ENCODE measurements at regions not wholly inside any gene's neighbourhood (a gene's known extent, or its start where the extent isn't known, plus 50 kb on each side); places are given as distances from the start of the nearest gene placed in this dataset.

GRCh38 chr9:7983490-7983889, 183.9 kb upstream of the DMAC1 start:
- no peak for DNase-seq

GRCh38 chr9:7982907-7983306, 183.3 kb upstream of the DMAC1 start:
- no peak for DNase-seq

GRCh38 chr9:7980691-7981289, 181.2 kb upstream of the DMAC1 start:
- no peak for DNase-seq

GRCh38 chr9:7980041-7980440, 180.5 kb upstream of the DMAC1 start:
- no peak for DNase-seq

GRCh38 chr9:7979611-7980010, 180.0 kb upstream of the DMAC1 start:
- DNase-seq, result no peak

GRCh38 chr9:7977586-7977985, 178.0 kb upstream of the DMAC1 start:
- no peak for DNase-seq

DNA sequence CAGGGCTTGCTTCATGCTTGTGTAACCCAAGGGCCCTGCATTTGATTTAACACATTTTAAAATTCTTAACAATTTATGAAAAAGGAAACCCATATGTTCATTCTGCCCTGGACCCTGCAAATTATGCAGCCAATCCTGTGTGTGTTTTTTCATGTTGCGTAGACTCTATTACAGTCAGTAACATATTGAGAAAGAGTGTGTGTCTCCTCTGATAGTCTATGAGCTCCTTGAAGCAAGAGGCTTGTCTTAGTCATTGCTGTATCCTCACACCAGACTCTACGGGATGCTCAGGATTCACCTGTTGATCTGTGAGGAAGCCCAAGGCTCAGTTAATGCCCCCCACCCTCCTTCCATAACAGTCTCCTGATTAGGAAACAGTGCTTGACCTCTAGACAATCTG, 177.3 kb upstream of the DMAC1 start:
- DNase-seq, result no peak

- DNase-seq, result no peak
Observed at GRCh38 chr9:7976167-7976755, 176.7 kb upstream of the DMAC1 start.

GRCh38 chr9:7975336-7975735, 175.8 kb upstream of the DMAC1 start:
- no peak for DNase-seq

GRCh38 chr9:7974335-7974960, 174.9 kb upstream of the DMAC1 start:
- no peak for DNase-seq

DNA sequence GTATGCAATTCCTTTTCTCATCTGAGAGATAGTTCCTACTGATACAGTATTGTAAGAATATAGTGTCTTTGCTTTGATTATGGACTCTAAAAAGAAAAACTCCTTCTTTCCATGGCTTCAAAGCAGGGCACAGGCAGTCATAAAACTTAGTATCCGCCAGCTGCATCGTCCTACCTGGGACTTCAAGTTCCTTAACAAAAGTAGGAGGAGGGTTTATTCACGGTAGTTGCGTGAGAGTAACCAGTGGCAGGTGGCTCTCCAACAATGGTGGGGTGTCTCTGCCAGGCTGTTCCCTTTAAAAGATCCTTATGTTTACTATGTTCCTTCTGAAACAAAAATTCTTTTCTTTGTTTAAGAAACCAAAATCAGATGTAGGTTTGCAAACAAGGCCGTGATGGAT, 173.5 kb upstream of the DMAC1 start:
- DNase-seq, result no peak

DNA sequence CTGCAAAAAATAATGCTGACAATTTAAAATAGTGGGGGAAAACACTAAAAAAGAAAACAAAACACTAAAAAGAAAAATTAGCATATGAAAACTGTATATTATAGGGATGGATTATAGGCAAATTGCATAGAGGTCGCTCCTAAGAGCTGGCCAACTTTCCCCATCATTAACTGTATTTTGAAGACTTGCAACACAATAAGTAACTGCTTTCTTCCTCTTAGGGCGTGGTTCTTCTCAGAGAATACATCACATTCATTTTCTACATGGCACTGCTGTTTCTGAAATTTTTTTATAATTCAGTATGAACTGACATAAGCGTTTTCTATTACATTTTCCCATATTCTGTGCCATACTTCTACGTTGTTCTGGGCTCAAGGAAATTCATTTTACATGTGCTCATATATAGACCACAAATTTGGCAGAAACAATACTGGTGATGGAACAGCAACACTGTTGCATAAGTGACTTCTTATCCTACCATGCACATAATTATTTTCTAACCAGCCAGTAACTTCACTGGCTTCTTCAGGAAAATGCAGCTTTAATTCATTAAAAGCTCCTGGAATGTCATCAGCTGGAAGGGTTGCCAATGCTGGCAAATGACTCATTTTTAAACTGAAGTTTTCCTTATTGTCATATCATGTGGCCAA, 171.2 kb upstream of the DMAC1 start:
- peak; percentile 52 for DNase-seq

DNA sequence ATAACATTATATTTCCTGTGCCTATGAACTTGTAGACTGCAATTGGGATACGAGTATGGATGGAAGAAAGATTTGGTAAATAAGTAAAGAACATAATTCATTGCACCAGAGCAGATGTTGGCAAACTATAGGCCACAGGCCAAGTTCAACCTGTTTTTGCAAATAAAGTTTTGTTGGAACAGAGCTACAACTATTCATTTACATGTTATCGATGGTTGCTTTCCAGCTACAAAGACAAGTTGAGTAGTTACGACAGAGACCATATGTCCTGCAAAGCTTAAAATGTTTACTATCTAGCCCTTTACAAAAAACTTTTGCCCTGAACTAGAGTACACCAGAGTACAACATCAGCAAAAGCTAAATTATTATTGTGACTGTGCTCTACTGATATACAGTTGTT, 169.1 kb upstream of the DMAC1 start:
- DNase-seq, result no peak

DNA sequence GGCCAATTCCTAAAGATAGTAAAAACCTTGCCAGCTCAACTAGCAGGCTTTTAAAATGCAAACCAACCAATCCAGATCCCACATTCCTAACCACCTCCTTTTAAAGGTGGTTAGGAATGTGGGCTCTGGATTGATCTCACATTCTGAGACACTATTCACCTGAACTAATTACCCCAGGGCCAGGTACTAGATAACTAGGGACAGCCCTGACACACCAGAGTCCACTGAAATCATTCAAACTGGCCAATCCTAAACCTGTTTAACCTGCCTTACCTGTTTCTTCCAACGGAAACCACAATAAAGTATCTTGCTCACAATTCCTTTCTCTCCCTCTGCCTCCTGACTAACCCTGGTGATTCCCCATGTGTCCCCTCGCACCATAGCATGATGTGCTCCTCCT, 168.3 kb upstream of the DMAC1 start:
- DNase-seq, result no peak

- no peak for DNase-seq
Observed at GRCh38 chr9:7967093-7967827, 167.7 kb upstream of the DMAC1 start.

GRCh38 chr9:7965063-7965462, 165.5 kb upstream of the DMAC1 start:
- DNase-seq, result no peak

GRCh38 chr9:7963026-7963425, 163.4 kb upstream of the DMAC1 start:
- no peak for DNase-seq

GRCh38 chr9:7961076-7961475, 161.5 kb upstream of the DMAC1 start:
- no peak for DNase-seq

- no peak for DNase-seq
Observed at GRCh38 chr9:7960320-7961050, 160.9 kb upstream of the DMAC1 start.

DNA sequence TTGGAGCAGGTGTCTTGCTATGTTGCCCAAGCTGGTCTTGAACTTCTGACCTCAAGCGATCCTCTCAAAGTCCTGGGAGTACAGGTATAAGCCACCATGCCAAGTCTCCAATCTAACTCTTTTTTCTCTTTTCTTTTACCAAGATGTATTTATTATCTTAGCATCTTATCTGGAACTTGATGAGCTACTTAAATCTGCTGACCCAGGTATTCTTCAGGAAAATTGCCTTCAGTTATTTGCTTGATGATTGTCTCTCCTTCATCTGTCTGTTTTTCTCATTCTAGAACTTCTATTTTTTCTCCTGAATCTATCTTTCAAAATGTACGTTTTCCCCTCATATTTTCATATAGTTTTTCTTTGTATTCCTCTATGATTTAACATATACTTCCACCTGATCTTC, 158.2 kb upstream of the DMAC1 start:
- no peak for DNase-seq

GRCh38 chr9:7947577-7947976, 148.0 kb upstream of the DMAC1 start:
- DNase-seq, result no peak

- DNase-seq, result no peak
Observed at GRCh38 chr9:7946458-7946857, 146.9 kb upstream of the DMAC1 start.

DNA sequence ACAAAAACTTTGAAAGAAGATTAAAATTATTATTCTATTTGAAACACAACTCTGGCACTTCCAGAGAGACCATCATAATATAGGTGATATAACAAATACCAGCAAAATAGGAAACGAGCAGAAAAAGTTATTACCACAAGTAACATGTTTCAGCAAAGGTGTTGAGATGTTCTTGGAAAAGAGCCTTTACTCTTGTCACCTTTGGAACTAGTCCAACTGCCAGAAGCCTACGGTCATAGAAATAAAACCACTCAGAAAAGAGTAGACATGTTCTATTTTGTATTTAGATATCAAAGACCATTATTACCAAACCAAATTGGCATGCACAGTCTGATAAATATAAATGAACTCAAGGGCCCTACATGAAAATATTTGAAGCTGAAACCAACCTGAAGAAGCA, 145.0 kb upstream of the DMAC1 start:
- no peak for DNase-seq

Measured in fibroblast of skin of scalp (primary cell).